Renal cortex interstitium (tissue), 11 donors: ENCODE measurements at regions not wholly inside any gene's neighbourhood (a gene's known extent, or its start where the extent isn't known, plus 50 kb on each side); places are given as distances from the start of the nearest gene placed in this dataset.

Source experiments
- DNase-seq, 11 donors: peaks; one replicate each; pipeline ENCODE4 v3.0.0-alpha.2; 2013; ENCODE audit warnings: low read depth in 9 of 11, low spot score in 4 of 11; ENCODE audit errors: extremely low read depth in 1 of 11

- no peak for DNase-seq
Observed at GRCh38 chr5:24388448-24388847, 256.3 kb downstream of the CDH10 start.

GRCh38 chr5:24389968-24390367 is 254.8 kb downstream of the CDH10 start:
- no peak for DNase-seq

- DNase-seq: no peak
Observed at GRCh38 chr5:24391816-24392215, 253.0 kb downstream of the CDH10 start.

GRCh38 chr5:24397601-24398000 is 247.2 kb downstream of the CDH10 start:
- no peak for DNase-seq

- no peak for DNase-seq
Observed at GRCh38 chr5:24401773-24402172, 243.0 kb downstream of the CDH10 start.

GRCh38 chr5:24407466-24407865 is 237.3 kb downstream of the CDH10 start:
- no peak for DNase-seq

GRCh38 chr5:24428345-24428744 is 216.4 kb downstream of the CDH10 start:
- DNase-seq: no peak

- no peak for DNase-seq
Observed at GRCh38 chr5:24433555-24433954, 211.2 kb downstream of the CDH10 start.
